Activated T-helper 2 cell treated with anti-CD3 and anti-CD28 coated beads, Interferon-gamma antibody, Interleukin-2, Interleukin-4, amounts not matched to agents 10 μg/mL and 5 μg/mL and 100 μg/mL, durations not matched to agents 14 hours and 24 hours and 36 hours (primary cell): ENCODE measurements at regions not wholly inside any gene's neighbourhood (a gene's known extent, or its start where the extent isn't known, plus 50 kb on each side); places are given as distances from the start of the nearest gene placed in this dataset.
"Not testable (repeated sequence)": the region's sequence is repeated elsewhere in the genome, so short reads cannot be mapped to it uniquely, and the experiment has no call there.

Experiments used
- DNase-seq: peaks from one replicate; pipeline ENCODE4 v3.0.0; 2021; ENCODE audit warnings: low spot score
- H3K27ac Mint-ChIP-seq: one replicate; pipeline ENCODE4 v1.8.0; 2021; ENCODE audit warnings: mixed read lengths
- H3K27me3 Mint-ChIP-seq: one replicate; pipeline ENCODE4 v1.8.0; 2021; ENCODE audit warnings: low read depth, mixed read lengths
- H3K36me3 Mint-ChIP-seq: one replicate; pipeline ENCODE4 v1.8.0; 2021; ENCODE audit warnings: low read depth, mixed read lengths
- H3K4me1 Mint-ChIP-seq: one replicate; pipeline ENCODE4 v1.8.0; 2021; ENCODE audit warnings: low read depth, mixed read lengths
- H3K4me3 Mint-ChIP-seq: one replicate; pipeline ENCODE4 v1.8.0; 2021; ENCODE audit warnings: low read depth, mild to moderate bottlenecking, moderate library complexity, mixed read lengths
- H3K9me3 Mint-ChIP-seq: one replicate; pipeline ENCODE4 v1.8.0; 2021; ENCODE audit warnings: mixed read lengths
- intact Hi-C: fragments of 100-400 bp; cut with micrococcal nuclease; formaldehyde crosslinking; loops from one replicate; pipeline ENCODE4 v1.15.1; 2023

- H3K36me3 Mint-ChIP-seq: no peaks in the 10 kb centered on the region
- H3K4me1 Mint-ChIP-seq: no peaks in the 10 kb centered on the region
- no peak overlapping the region for H3K4me3 Mint-ChIP-seq
- peaks cover 25% of the 10 kb centered on the region for H3K9me3 Mint-ChIP-seq
- no peak for DNase-seq
- no peak overlapping the region for H3K27ac Mint-ChIP-seq
- no peaks in the 10 kb centered on the region for H3K27me3 Mint-ChIP-seq
- intact Hi-C loops: no loop called here
Observed at GRCh38 chr3:166570102-166570501, 732.9 kb upstream of the BCHE start.

DNA sequence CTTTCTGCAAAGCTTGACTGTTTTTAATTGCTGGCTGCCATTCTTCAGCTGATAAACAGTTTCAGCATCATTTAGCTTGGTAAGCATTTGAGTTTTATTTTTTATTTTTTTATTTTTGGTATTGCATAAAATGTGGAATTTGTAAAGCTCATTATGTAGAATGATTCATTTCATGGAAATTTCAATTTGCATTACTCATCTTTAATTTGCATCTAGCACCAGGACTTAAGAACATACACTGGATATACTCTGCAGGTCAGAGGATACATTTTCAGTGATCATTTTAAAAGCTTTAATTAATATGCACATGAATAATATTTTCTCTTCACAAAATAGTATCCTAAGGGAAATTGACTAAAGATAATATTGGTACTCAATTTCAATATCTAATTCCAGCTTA is 732.4 kb upstream of the BCHE start:
- H3K27me3 Mint-ChIP-seq: no peaks in the 10 kb centered on the region
- H3K4me1 Mint-ChIP-seq: no peaks in the 10 kb centered on the region
- no peaks in the 10 kb centered on the region for H3K36me3 Mint-ChIP-seq
- no peak overlapping the region for H3K27ac Mint-ChIP-seq
- intact Hi-C loops: no loop called here
- no peak overlapping the region for H3K4me3 Mint-ChIP-seq
- H3K9me3 Mint-ChIP-seq: peaks cover 29% of the 10 kb centered on the region
- no peak for DNase-seq

DNA sequence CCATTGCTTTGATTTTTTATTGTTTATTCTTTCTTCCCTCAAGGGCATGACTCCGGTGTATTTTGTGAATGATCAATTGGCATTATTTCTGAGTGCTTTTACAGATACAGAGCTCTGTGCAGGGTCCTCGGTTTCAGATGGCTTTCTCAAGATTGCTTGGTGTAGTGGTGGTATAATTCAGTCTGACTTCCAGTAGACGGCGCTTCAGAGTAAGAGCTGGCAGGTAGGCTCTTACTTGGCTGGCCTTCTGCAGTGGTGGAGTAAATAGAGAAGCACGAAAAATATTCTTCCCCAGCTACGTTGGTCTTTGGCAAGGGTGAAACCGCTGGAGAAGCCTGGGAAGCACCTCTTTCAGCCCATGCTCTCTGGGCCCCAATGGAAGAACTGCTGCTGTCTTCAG is 723.0 kb upstream of the BCHE start:
- Mint-ChIP-seq H3K36me3 (no peaks in the 10 kb centered on the region), H3K27ac (no peak overlapping the region), H3K4me1 (no peaks in the 10 kb centered on the region), H3K9me3 (peaks cover 32% of the 10 kb centered on the region), H3K27me3 (no peaks in the 10 kb centered on the region), H3K4me3 (no peak overlapping the region)
- intact Hi-C loops: no loop called here
- DNase-seq: no peak

- DNase-seq: no peak
- Mint-ChIP-seq H3K27ac (no peak overlapping the region), H3K4me3 (no peak overlapping the region), H3K27me3 (no peaks in the 10 kb centered on the region), H3K4me1 (no peaks in the 10 kb centered on the region), H3K9me3 (peaks cover 39% of the 10 kb centered on the region), H3K36me3 (no peaks in the 10 kb centered on the region)
- intact Hi-C loops: no loop called here
Observed at GRCh38 chr3:166556955-166557354, 719.7 kb upstream of the BCHE start.

GRCh38 chr3:166554023-166554422 is 716.8 kb upstream of the BCHE start:
- Mint-ChIP-seq H3K27ac (no peak overlapping the region), H3K36me3 (no peaks in the 10 kb centered on the region), H3K27me3 (no peaks in the 10 kb centered on the region), H3K4me1 (no peaks in the 10 kb centered on the region), H3K4me3 (no peak overlapping the region), H3K9me3 (peaks cover 37% of the 10 kb centered on the region)
- intact Hi-C loops: no loop called here
- DNase-seq: no peak

GRCh38 chr3:166533740-166534139 is 696.5 kb upstream of the BCHE start:
- Mint-ChIP-seq H3K4me3 (no peak overlapping the region), H3K36me3 (no peaks in the 10 kb centered on the region), H3K9me3 (peaks cover 45% of the 10 kb centered on the region)

DNA sequence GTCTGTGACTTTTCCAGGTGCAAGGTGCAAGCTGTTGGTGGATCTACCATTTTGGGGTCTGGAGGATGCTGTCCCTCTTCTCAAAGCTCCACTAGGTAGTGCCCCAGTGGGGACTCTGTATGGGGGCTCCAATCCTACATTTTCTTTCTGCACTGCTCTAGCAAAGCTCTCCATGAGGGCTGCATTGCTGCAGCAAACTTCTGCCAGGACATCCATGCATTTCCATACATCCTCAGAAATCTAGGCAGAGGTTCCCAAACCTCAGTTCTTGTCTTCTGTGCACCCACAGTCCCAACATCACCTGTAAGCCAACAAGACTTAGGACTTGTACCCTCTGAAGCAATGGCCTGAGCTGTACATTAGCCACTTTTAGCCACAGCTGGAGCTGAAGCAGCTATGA is 694.5 kb upstream of the BCHE start:
- H3K9me3 Mint-ChIP-seq: peaks cover 39% of the 10 kb centered on the region
- intact Hi-C loops: no loop called here
- no peak overlapping the region for H3K27ac Mint-ChIP-seq
- H3K4me3 Mint-ChIP-seq: no peak overlapping the region
- no peak for DNase-seq
- H3K36me3 Mint-ChIP-seq: no peaks in the 10 kb centered on the region
- H3K27me3 Mint-ChIP-seq: no peaks in the 10 kb centered on the region
- H3K4me1 Mint-ChIP-seq: no peaks in the 10 kb centered on the region

More at GRCh38 chr3:166533740-166534139, 696.5 kb upstream of the BCHE start:
- intact Hi-C loops: no loop called here
- no peaks in the 10 kb centered on the region for H3K27me3 Mint-ChIP-seq
- no peak for DNase-seq
- no peaks in the 10 kb centered on the region for H3K4me1 Mint-ChIP-seq
- no peak overlapping the region for H3K27ac Mint-ChIP-seq

DNA sequence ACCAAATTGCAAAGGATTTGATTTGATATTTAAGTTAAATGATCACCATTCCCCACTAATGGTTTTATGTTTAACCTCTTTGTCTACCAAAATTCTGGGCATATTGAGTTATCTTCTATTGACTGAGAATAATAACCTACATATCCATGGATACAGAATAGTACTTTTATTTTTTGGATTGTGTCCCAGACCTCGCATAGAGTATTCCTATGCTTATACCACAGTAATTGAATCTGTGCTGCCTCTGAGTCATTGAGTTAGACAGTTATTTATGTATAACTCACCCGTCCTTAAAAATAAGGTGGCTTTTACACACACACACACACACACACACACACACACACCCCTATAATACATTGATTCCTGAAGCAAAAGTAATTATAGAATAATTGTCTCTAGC is 690.1 kb upstream of the BCHE start:
- Mint-ChIP-seq H3K4me3 (no peak overlapping the region), H3K36me3 (no peaks in the 10 kb centered on the region), H3K9me3 (peaks cover 29% of the 10 kb centered on the region), H3K4me1 (no peaks in the 10 kb centered on the region), H3K27ac (no peak overlapping the region), H3K27me3 (no peaks in the 10 kb centered on the region)
- intact Hi-C loops: no loop called here
- no peak for DNase-seq

DNA sequence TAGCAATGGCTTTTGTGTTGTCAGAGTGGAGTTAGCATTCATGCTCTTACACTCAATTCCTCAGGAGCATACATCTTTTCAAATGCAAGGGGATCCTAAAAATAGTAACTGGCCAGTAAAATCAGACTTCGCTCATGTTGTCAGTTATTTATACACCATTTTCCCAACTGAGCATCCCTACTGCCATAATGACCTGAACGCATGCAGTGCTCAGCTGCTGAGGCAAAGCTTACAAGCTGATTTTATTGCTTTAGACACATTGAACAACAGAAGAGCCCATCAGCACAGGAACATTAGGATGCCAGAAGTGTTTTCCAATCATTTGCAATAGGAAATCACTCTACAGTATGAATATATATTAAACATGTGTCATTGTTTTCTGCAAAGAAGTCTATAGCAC is 689.7 kb upstream of the BCHE start:
- no peaks in the 10 kb centered on the region for H3K4me1 Mint-ChIP-seq
- no peaks in the 10 kb centered on the region for H3K27me3 Mint-ChIP-seq
- H3K4me3 Mint-ChIP-seq: no peak overlapping the region
- no peak overlapping the region for H3K27ac Mint-ChIP-seq
- intact Hi-C loops: no loop called here
- no peaks in the 10 kb centered on the region for H3K36me3 Mint-ChIP-seq
- H3K9me3 Mint-ChIP-seq: peaks cover 27% of the 10 kb centered on the region
- no peak for DNase-seq

DNA sequence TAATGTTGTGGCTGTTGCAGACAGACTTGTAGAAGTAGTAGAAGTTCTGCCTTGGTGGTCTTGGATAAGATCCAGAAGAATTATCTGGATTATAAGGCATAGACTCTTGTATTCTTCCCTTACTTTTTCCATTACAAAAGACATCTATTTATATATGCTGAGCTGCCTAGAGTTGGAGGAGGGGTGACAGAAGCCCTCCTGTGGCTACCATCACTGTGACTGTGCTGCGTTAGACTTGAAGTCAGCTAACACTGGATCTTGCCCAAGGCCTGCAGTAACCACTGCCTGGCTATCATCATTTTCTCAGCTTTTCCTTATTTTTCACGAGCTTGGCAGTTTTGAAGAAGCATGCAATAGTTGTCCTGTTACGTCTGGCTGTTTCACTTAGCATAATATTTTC is 684.8 kb upstream of the BCHE start:
- H3K9me3 Mint-ChIP-seq: peaks cover 41% of the 10 kb centered on the region
- no peaks in the 10 kb centered on the region for H3K27me3 Mint-ChIP-seq
- H3K27ac Mint-ChIP-seq: no peak overlapping the region
- no peaks in the 10 kb centered on the region for H3K4me1 Mint-ChIP-seq
- H3K36me3 Mint-ChIP-seq: no peaks in the 10 kb centered on the region
- no peak for DNase-seq
- intact Hi-C loops: no loop called here
- no peak overlapping the region for H3K4me3 Mint-ChIP-seq

DNA sequence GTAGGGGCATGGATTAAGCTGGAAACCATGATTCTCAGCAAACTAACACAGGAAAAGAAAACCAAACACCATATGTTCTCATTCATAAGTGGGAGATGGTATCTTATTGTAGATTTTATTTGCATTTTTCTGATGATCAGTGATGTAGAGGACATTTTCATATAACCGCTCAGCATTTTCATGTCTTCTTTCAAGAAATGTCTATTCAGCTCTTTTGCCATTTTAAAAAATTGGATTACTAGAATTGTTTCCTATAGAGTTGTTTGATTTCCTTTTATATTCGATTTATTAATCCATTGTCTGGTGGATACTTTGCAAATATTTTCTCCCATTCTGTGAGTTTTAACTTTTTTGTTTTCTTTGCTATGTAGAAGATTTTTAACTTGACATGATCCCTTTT is 682.2 kb upstream of the BCHE start:
- Mint-ChIP-seq H3K27ac (no peak overlapping the region), H3K4me3 (no peak overlapping the region), H3K4me1 (no peaks in the 10 kb centered on the region), H3K9me3 (peaks cover 45% of the 10 kb centered on the region), H3K27me3 (no peaks in the 10 kb centered on the region), H3K36me3 (no peaks in the 10 kb centered on the region)
- DNase-seq: no peak
- intact Hi-C loops: no loop called here

- Mint-ChIP-seq H3K27ac (no peak overlapping the region), H3K9me3 (peaks cover 45% of the 10 kb centered on the region), H3K4me1 (no peaks in the 10 kb centered on the region), H3K36me3 (no peaks in the 10 kb centered on the region), H3K4me3 (no peak overlapping the region), H3K27me3 (no peaks in the 10 kb centered on the region)
- intact Hi-C loops: no loop called here
- no peak for DNase-seq
Observed at GRCh38 chr3:166518040-166518439, 680.8 kb upstream of the BCHE start.

GRCh38 chr3:166510382-166510781 is 673.2 kb upstream of the BCHE start:
- no peaks in the 10 kb centered on the region for H3K36me3 Mint-ChIP-seq
- H3K4me1 Mint-ChIP-seq: no peaks in the 10 kb centered on the region
- intact Hi-C loops: no loop called here
- DNase-seq: no peak
- H3K9me3 Mint-ChIP-seq: peaks cover 65% of the 10 kb centered on the region
- H3K27me3 Mint-ChIP-seq: no peaks in the 10 kb centered on the region
- H3K27ac Mint-ChIP-seq: no peak overlapping the region
- no peak overlapping the region for H3K4me3 Mint-ChIP-seq

DNA sequence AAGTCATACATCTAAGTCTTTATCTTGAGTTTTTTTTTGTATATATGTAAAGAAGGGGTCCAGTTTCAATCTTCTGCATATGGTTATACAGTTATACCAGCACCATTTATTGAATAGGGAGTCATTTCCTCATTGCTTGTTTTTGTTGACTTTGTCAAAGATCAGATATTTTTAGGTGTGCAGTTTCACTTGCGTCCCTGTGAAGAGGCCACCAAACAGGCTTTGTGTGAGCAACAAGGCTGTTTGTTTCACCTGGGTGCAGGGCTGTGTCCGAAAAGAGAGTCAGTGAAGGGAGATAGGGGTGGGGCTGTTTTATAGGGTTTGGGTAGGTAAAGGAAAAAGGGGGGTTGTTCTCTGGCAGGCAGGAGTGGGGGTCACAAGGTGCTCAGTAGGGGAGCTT is 663.2 kb upstream of the BCHE start:
- H3K27ac Mint-ChIP-seq, intact Hi-C loops, DNase-seq, H3K27me3 Mint-ChIP-seq, H3K36me3 Mint-ChIP-seq, H3K4me3 Mint-ChIP-seq, H3K4me1 Mint-ChIP-seq: not testable (repeated sequence)
- peaks cover 56% of the 10 kb centered on the region for H3K9me3 Mint-ChIP-seq
